IMR-90 (cell line): ENCODE measurements at regions not wholly inside any gene's neighbourhood (a gene's known extent, or its start where the extent isn't known, plus 50 kb on each side); places are given as distances from the start of the nearest gene placed in this dataset.
"Not testable (repeated sequence)": the region's sequence is repeated elsewhere in the genome, so short reads cannot be mapped to it uniquely, and the experiment has no call there.

Experiments
- ATAC-seq: fragments of 200-7000 bp; cut with Tn5 transposase; 2 replicates; pipeline ENCODE4 v1.9.1; 2020; ENCODE audit warnings: low read depth, mild to moderate bottlenecking, moderate library complexity
- BruUV-seq: library from RNA; stranded (reverse); fragments of 400-500 nt; replicated peaks from 2 replicates; lab custom pipeline; 2021; lab: Mats Ljungman, UMichigan
- CTCF ChIA-PET: fragments of 300-600 bp; formaldehyde crosslinking; extraction: SDS; loops from one replicate; lab custom pipeline; 2021; ENCODE audit warnings: antibody characterized with exemption; lab: Yijun Ruan, JAX
- POLR2A ChIA-PET: fragments of 300-600 bp; sonication (Branson Sonifier 250); formaldehyde crosslinking; loops from one replicate; lab custom pipeline; 2022; ENCODE audit warnings: antibody characterized with exemption; ENCODE audit not compliant: unreplicated experiment; lab: Charles Lee
- DNase-seq: peaks from one replicate; pipeline ENCODE4 v3.0.0; 2013
- H2AFZ ChIP-seq: replicated peaks from 2 replicates; pipeline ENCODE3; 2013; ENCODE audit warnings: low read length, mild to moderate bottlenecking; ENCODE audit not compliant: poor library complexity
- H2AK5ac ChIP-seq: 2 replicates; pipeline ENCODE4 v1.6.1; 2013; ENCODE audit warnings: low read depth, low read length, inconsistent platforms
- H2AK9ac ChIP-seq: replicated peaks from 2 replicates; pipeline ENCODE3; 2013; ENCODE audit warnings: mild to moderate bottlenecking, low read depth, low read length, moderate library complexity; ENCODE audit not compliant: poor library complexity
- H2BK120ac ChIP-seq: 2 replicates; pipeline ENCODE4 v1.6.1; 2013; ENCODE audit warnings: low read depth, low read length, inconsistent platforms
- H2BK15ac ChIP-seq: 3 replicates; pipeline ENCODE4 v1.6.1; 2013; ENCODE audit warnings: low read depth, low read length, inconsistent platforms
- H2BK20ac ChIP-seq: 2 replicates; pipeline ENCODE4 v1.6.1; 2013; ENCODE audit warnings: low read depth, mild to moderate bottlenecking, inconsistent platforms, low read length, moderate library complexity
- H2BK5ac ChIP-seq: 2 replicates; pipeline ENCODE4 v1.6.1; 2013; ENCODE audit warnings: mild to moderate bottlenecking, low read depth, low read length, inconsistent platforms; ENCODE audit not compliant: poor library complexity, severe bottlenecking
- H3K14ac ChIP-seq: replicated peaks from 2 replicates; pipeline ENCODE4 v1.6.1; 2013; ENCODE audit warnings: low read depth, low read length, inconsistent platforms
- H3K18ac ChIP-seq: 2 replicates; pipeline ENCODE4 v1.6.1; 2013; ENCODE audit warnings: low read depth, low read length, control low read depth
- H3K23ac ChIP-seq: 2 replicates; pipeline ENCODE4 v1.6.1; 2013; ENCODE audit warnings: low read depth, low read length, inconsistent platforms
- H3K27ac ChIP-seq: 2 replicates; pipeline ENCODE4 v1.5.1; 2013; ENCODE audit warnings: mild to moderate bottlenecking, control low read depth, low read length; ENCODE audit not compliant: insufficient read depth
- H3K27me3 ChIP-seq: 2 replicates; pipeline ENCODE4 v1.6.1; 2013; ENCODE audit warnings: low read length; ENCODE audit not compliant: control insufficient read depth, insufficient read depth
- H3K36me3 ChIP-seq: 2 replicates; pipeline ENCODE4 v1.6.1; 2013; ENCODE audit warnings: low read length, mixed read lengths; ENCODE audit not compliant: control insufficient read depth, insufficient read depth
- H3K4ac ChIP-seq: 2 replicates; pipeline ENCODE4 v1.6.1; 2013; ENCODE audit warnings: low read depth, low read length, inconsistent platforms
- H3K4me1 ChIP-seq: 2 replicates; pipeline ENCODE4 v1.6.1; 2013; ENCODE audit warnings: low read length, mixed read lengths; ENCODE audit not compliant: control insufficient read depth, insufficient read depth
- H3K4me2 ChIP-seq: 2 replicates; pipeline ENCODE4 v1.6.1; 2013; ENCODE audit warnings: low read depth, mild to moderate bottlenecking, control low read depth, low read length, moderate library complexity
- H3K4me3 ChIP-seq: 2 replicates; pipeline ENCODE4 v1.5.1; 2013; ENCODE audit warnings: low read depth, mild to moderate bottlenecking, control low read depth, low read length, moderate library complexity; ENCODE audit not compliant: insufficient read depth
- H3K56ac ChIP-seq: 2 replicates; pipeline ENCODE4 v1.6.1; 2013; ENCODE audit warnings: low read length, inconsistent platforms; ENCODE audit not compliant: insufficient read depth; ENCODE audit errors: extremely low read depth
- H3K79me1 ChIP-seq, 2 experiments: 2 replicates each; pipeline ENCODE4 v1.6.1; 2013; ENCODE audit warnings: low read length in 2 of 2, inconsistent platforms in 1 of 2, low read depth in 1 of 2
- H3K9ac ChIP-seq: 2 replicates; pipeline ENCODE4 v1.6.1; 2013; ENCODE audit warnings: low read depth, low read length, control low read depth
- H3K9me1 ChIP-seq: 2 replicates; pipeline ENCODE4 v1.6.1; 2013; ENCODE audit warnings: low read length, inconsistent platforms; ENCODE audit not compliant: insufficient read depth
- H3K9me3 ChIP-seq: 2 replicates; pipeline ENCODE4 v1.6.1; 2013; ENCODE audit warnings: low read length; ENCODE audit not compliant: control insufficient read depth, insufficient read depth
- H4K20me1 ChIP-seq: 2 replicates; pipeline ENCODE4 v1.6.1; 2013; ENCODE audit warnings: low read length, inconsistent platforms; ENCODE audit not compliant: insufficient read depth
- H4K5ac ChIP-seq: 2 replicates; pipeline ENCODE4 v1.6.1; 2013; ENCODE audit warnings: mild to moderate bottlenecking, low read depth, low read length, control low read depth
- H4K8ac ChIP-seq, 2 experiments: 2 replicates each; pipeline ENCODE4 v1.6.1; 2013; ENCODE audit warnings: low read depth in 2 of 2, low read length in 2 of 2, control low read depth in 1 of 2, inconsistent platforms in 1 of 2
- H4K91ac ChIP-seq: 2 replicates; pipeline ENCODE4 v1.6.1; 2013; ENCODE audit warnings: low read depth, low read length, inconsistent platforms; ENCODE audit not compliant: insufficient read depth
- WGBS, 2 experiments: methylation state at CpG; one replicate each; pipeline versions ENCODE4 v1.1.5 to v1.1.7; 2013; ENCODE audit warnings: missing lambda C conversion rate in 2 of 2; ENCODE audit not compliant: insufficient read length in 1 of 2; ENCODE audit errors: extremely low coverage in 2 of 2; 5-methylcytosine and 5-hydroxymethylcytosine counted together
- dilution Hi-C: fragments of 300-500 bp; cut with HindIII; formaldehyde crosslinking; loops from one replicate; pipeline ENCODE4 v1.14.3; 2018; ENCODE audit warnings: low sequenced_read_pairs; ENCODE audit not compliant: unreplicated experiment
- in situ Hi-C: fragments of 300-500 bp; cut with MboI; formaldehyde crosslinking; loops from 3 replicates; pipeline ENCODE4 v1.14.3; 2019; ENCODE audit warnings: low sequenced_read_pairs, inconsistent platforms, mixed read lengths
- intact Hi-C: fragments of 100-400 bp; cut with micrococcal nuclease; formaldehyde crosslinking; loops from 2 replicates; pipeline ENCODE4 v1.10.0; 2022

DNA sequence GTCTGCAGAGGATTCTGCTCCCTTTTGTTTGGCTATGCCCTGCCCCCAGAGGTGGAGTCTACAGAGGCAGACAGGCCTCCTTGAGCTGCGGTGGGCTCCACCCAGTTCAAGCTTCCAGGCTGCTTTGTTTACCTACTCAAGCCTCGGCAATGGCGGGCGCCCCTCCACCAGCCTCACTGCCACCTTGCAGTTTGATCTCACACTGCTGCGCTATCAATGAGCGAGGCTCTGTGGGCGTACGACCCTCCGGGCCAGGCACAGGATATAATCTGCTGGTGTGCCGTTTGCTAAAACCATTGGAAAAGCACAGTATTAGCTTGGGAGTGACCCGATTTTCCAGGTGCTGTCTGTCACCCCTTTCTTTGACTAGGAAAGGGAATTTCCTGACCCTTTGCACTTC is 195.1 kb upstream of the GIMD1 start:
- dilution Hi-C loops, H3K23ac ChIP-seq, H3K9ac ChIP-seq, H3K27ac ChIP-seq, H4K8ac ChIP-seq, H3K9me3 ChIP-seq, H3K4ac ChIP-seq, H3K18ac ChIP-seq, H4K20me1 ChIP-seq, ATAC-seq, H2AFZ ChIP-seq, DNase-seq, in situ Hi-C loops, H3K4me1 ChIP-seq, H3K4me3 ChIP-seq, H2BK5ac ChIP-seq, H2BK120ac ChIP-seq, H3K56ac ChIP-seq, H4K91ac ChIP-seq, H2AK9ac ChIP-seq, H3K9me1 ChIP-seq, H3K14ac ChIP-seq, intact Hi-C loops, H3K36me3 ChIP-seq, H3K4me2 ChIP-seq, H3K79me1 ChIP-seq, BruUV-seq, CTCF ChIA-PET, H3K27me3 ChIP-seq, H2AK5ac ChIP-seq, H2BK15ac ChIP-seq, POLR2A ChIA-PET, H2BK20ac ChIP-seq, H4K5ac ChIP-seq: not testable (repeated sequence)
- WGBS, 2 experiments = 90% methylated on average over 6 of the region's 11 CpGs; no CpG with 5 or more reads in 1 of the 2 experiments
